Neural cell (in vitro differentiated cells): ENCODE measurements at regions not wholly inside any gene's neighbourhood (a gene's known extent, or its start where the extent isn't known, plus 50 kb on each side); places are given as distances from the start of the nearest gene placed in this dataset.

Experiments used
- H2AFZ ChIP-seq: fragments of 200-600, 300-800 bp; sonication (generic), shearing (Covaris generic); 2 replicates; pipeline ENCODE4 v1.6.0; 2014; ENCODE audit warnings: low read depth, mild to moderate bottlenecking, antibody characterized with exemption, low read length, moderate library complexity
- H3F3A ChIP-seq: fragments of 200-600 bp; shearing (Covaris generic); 2 replicates; pipeline ENCODE4 v1.6.1; 2016; ENCODE audit warnings: mild to moderate bottlenecking, moderate library complexity, mixed read lengths, antibody characterized with exemption, low read length; ENCODE audit not compliant: insufficient read depth, poor library complexity, severe bottlenecking
- H3K27ac ChIP-seq: fragments of 200-600, 300-800 bp; sonication (generic), shearing (Covaris generic); 2 replicates; pipeline ENCODE4 v1.5.1; 2014; ENCODE audit warnings: mild to moderate bottlenecking, low read length, moderate library complexity
- H3K27me3 ChIP-seq: fragments of 300-800, 200-600 bp; sonication (generic), shearing (Covaris generic); 2 replicates; pipeline ENCODE4 v1.6.0; 2014; ENCODE audit warnings: mild to moderate bottlenecking, low read depth, low read length, moderate library complexity; ENCODE audit not compliant: insufficient read depth
- H3K36me3 ChIP-seq: fragments of 300-800, 200-600 bp; sonication (generic), shearing (Covaris generic); 2 replicates; pipeline ENCODE4 v1.5.1; 2014; ENCODE audit warnings: mild to moderate bottlenecking, antibody characterized with exemption, low read length, moderate library complexity; ENCODE audit not compliant: insufficient read depth
- H3K4me2 ChIP-seq: fragments of 300-800, 200-600 bp; sonication (generic), shearing (Covaris generic); 2 replicates; pipeline ENCODE4 v1.6.0; 2014; ENCODE audit warnings: mild to moderate bottlenecking, low read length
- H3K4me3 ChIP-seq: fragments of 300-800, 200-600 bp; sonication (generic), shearing (Covaris generic); 2 replicates; pipeline ENCODE4 v1.5.1; 2014; ENCODE audit warnings: mild to moderate bottlenecking, low read length, moderate library complexity
- H3K79me2 ChIP-seq: fragments of 200-600 bp; shearing (Covaris generic); replicated peaks from 2 replicates; pipeline ENCODE4 v1.6.0; 2014; ENCODE audit warnings: mild to moderate bottlenecking, low read length, moderate library complexity; ENCODE audit not compliant: insufficient read depth
- H3K9ac ChIP-seq: fragments of 300-800, 200-600 bp; sonication (generic), shearing (Covaris generic); 2 replicates; pipeline ENCODE4 v1.6.1; 2016; ENCODE audit warnings: mild to moderate bottlenecking, low read length, mixed read lengths
- H3K9me2 ChIP-seq: fragments of 200-600 bp; shearing (Covaris generic); 2 replicates; pipeline ENCODE4 v1.6.1; 2016; ENCODE audit warnings: mild to moderate bottlenecking, low read length, mixed read lengths; ENCODE audit not compliant: insufficient read depth
- H3K9me3 ChIP-seq: fragments of 200-600, 300-800 bp; sonication (generic), shearing (Covaris generic); 2 replicates; pipeline ENCODE4 v1.6.1; 2016; ENCODE audit warnings: mild to moderate bottlenecking, mixed run types, low read length, moderate library complexity, mixed read lengths
- H4K20me1 ChIP-seq: fragments of 200-600 bp; shearing (Covaris generic); 2 replicates; pipeline ENCODE4 v1.6.1; 2016; ENCODE audit warnings: mild to moderate bottlenecking, mixed run types; ENCODE audit not compliant: insufficient read depth
- EP300 ChIP-seq: fragments of 450-650 bp; conservative IDR thresholded peaks from 2 replicates; pipeline ENCODE4 v1.6.1; 2014; ENCODE audit warnings: antibody characterized with exemption, mild to moderate bottlenecking, moderate library complexity; ENCODE audit not compliant: poor library complexity, severe bottlenecking
- EZH2 ChIP-seq: fragments of 200-600, 300-800 bp; shearing (Covaris generic), sonication (generic); IDR thresholded peaks from 2 replicates; pipeline ENCODE4 v1.6.1; 2014; ENCODE audit warnings: antibody characterized with exemption, low read length, borderline replicate concordance, mild to moderate bottlenecking; ENCODE audit not compliant: insufficient read depth, poor library complexity, severe bottlenecking
- MXI1 ChIP-seq: fragments of 450-650 bp; conservative IDR thresholded peaks from 2 replicates; pipeline ENCODE4 v1.6.1; 2014; ENCODE audit warnings: antibody characterized with exemption, mild to moderate bottlenecking; ENCODE audit not compliant: poor library complexity, severe bottlenecking
- POLR2AphosphoS5 ChIP-seq: IDR thresholded peaks from 2 replicates; pipeline ENCODE4 v1.6.1; 2012
- RAD21 ChIP-seq: fragments of 450-650 bp; conservative IDR thresholded peaks from 2 replicates; pipeline ENCODE4 v1.6.1; 2014; ENCODE audit warnings: antibody characterized with exemption, mild to moderate bottlenecking, moderate library complexity
- SMC3 ChIP-seq: fragments of 450-650 bp; conservative IDR thresholded peaks from 2 replicates; pipeline ENCODE4 v1.6.1; 2014; ENCODE audit warnings: antibody characterized with exemption, mild to moderate bottlenecking, moderate library complexity; ENCODE audit not compliant: poor library complexity
- TAF1 ChIP-seq: IDR thresholded peaks from 2 replicates; pipeline ENCODE4 v1.6.1; 2012; ENCODE audit warnings: low read depth
- TF ChIP-seq, protein P1 (sequence below): IDR thresholded peaks from 2 replicates; pipeline ENCODE4 v1.6.1; 2012; ENCODE audit warnings: borderline replicate concordance
- TF ChIP-seq, protein P2 (sequence below): fragments of 450-650 bp; IDR thresholded peaks from 2 replicates; pipeline ENCODE4 v1.5.1; 2014; ENCODE audit warnings: antibody characterized with exemption, mild to moderate bottlenecking, moderate library complexity; ENCODE audit not compliant: poor library complexity, severe bottlenecking

DNA sequence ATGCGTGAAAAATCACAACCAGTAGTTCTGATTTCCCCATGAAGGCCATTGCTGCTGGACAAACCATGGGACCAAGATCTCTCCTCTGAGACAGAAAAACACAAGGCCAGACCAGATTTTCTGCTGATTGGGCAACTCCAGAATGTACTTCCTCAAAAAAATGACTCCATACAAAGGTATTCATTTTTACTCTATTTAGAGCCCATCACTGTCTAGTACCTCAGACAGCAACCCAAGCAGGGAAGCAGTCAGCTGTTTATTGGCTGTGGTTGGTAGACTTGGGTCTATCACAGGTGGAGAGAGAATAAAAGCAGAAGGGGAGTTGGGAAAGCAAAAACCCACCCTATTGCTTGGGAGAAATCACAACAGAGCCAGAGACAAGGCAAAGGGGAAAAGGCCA, 219.9 kb downstream of the PIK3C3 start:
- H2AFZ ChIP-seq: no peak overlapping the region
- H3K36me3 ChIP-seq: no peaks in the 10 kb centered on the region
- no peaks in the 10 kb centered on the region for H3K9me2 ChIP-seq
- no peaks in the 10 kb centered on the region for H3F3A ChIP-seq
- H3K4me3 ChIP-seq: no peak overlapping the region
- TF ChIP-seq MXI1 (no peak), EZH2 (no peak)
- TF ChIP-seq, protein P1, sequence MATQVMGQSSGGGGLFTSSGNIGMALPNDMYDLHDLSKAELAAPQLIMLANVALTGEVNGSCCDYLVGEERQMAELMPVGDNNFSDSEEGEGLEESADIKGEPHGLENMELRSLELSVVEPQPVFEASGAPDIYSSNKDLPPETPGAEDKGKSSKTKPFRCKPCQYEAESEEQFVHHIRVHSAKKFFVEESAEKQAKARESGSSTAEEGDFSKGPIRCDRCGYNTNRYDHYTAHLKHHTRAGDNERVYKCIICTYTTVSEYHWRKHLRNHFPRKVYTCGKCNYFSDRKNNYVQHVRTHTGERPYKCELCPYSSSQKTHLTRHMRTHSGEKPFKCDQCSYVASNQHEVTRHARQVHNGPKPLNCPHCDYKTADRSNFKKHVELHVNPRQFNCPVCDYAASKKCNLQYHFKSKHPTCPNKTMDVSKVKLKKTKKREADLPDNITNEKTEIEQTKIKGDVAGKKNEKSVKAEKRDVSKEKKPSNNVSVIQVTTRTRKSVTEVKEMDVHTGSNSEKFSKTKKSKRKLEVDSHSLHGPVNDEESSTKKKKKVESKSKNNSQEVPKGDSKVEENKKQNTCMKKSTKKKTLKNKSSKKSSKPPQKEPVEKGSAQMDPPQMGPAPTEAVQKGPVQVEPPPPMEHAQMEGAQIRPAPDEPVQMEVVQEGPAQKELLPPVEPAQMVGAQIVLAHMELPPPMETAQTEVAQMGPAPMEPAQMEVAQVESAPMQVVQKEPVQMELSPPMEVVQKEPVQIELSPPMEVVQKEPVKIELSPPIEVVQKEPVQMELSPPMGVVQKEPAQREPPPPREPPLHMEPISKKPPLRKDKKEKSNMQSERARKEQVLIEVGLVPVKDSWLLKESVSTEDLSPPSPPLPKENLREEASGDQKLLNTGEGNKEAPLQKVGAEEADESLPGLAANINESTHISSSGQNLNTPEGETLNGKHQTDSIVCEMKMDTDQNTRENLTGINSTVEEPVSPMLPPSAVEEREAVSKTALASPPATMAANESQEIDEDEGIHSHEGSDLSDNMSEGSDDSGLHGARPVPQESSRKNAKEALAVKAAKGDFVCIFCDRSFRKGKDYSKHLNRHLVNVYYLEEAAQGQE: peak; percentile 29
- H4K20me1 ChIP-seq: no peaks in the 10 kb centered on the region
- H3K4me2 ChIP-seq: no peak overlapping the region
- H3K79me2 ChIP-seq: no peaks in the 10 kb centered on the region
- no peaks in the 10 kb centered on the region for H3K9me3 ChIP-seq
- no peak overlapping the region for H3K27ac ChIP-seq
- no peak overlapping the region for H3K9ac ChIP-seq
- no peaks in the 10 kb centered on the region for H3K27me3 ChIP-seq

DNA sequence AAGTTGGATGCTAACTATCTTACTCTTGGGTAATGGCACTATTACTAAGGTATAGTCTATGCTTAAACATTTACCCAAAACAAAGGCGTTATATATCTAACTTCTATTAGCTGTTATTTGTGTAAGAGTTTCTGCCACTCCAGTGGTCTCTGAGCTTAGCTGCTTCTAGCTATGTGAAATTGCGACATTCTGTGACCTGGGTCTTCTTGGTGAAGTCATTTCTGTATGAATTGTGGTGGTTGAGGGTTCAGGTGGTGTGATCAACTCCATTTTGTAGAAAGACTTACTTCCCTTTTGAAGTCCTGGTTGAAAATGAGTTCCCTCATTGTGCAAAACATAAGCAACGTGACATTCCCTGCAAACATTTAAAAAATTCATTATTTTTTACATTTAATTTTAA, 221.6 kb downstream of the PIK3C3 start:
- H3K27ac ChIP-seq: no peak overlapping the region
- TF ChIP-seq RAD21: no peak
- no peak for TF ChIP-seq MXI1
- TF ChIP-seq, protein P2, sequence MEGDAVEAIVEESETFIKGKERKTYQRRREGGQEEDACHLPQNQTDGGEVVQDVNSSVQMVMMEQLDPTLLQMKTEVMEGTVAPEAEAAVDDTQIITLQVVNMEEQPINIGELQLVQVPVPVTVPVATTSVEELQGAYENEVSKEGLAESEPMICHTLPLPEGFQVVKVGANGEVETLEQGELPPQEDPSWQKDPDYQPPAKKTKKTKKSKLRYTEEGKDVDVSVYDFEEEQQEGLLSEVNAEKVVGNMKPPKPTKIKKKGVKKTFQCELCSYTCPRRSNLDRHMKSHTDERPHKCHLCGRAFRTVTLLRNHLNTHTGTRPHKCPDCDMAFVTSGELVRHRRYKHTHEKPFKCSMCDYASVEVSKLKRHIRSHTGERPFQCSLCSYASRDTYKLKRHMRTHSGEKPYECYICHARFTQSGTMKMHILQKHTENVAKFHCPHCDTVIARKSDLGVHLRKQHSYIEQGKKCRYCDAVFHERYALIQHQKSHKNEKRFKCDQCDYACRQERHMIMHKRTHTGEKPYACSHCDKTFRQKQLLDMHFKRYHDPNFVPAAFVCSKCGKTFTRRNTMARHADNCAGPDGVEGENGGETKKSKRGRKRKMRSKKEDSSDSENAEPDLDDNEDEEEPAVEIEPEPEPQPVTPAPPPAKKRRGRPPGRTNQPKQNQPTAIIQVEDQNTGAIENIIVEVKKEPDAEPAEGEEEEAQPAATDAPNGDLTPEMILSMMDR: no peak
- no peak for TF ChIP-seq EP300
- TF ChIP-seq, protein P1: no peak
- TF ChIP-seq SMC3: no peak
- TF ChIP-seq POLR2AphosphoS5: no peak
- TF ChIP-seq TAF1: no peak
- no peak for TF ChIP-seq EZH2
- no peaks in the 10 kb centered on the region for H3K36me3 ChIP-seq
- H2AFZ ChIP-seq: no peak overlapping the region
- H3K4me3 ChIP-seq: no peak overlapping the region
- no peaks in the 10 kb centered on the region for H3K9me3 ChIP-seq
- no peak overlapping the region for H3K4me2 ChIP-seq
- H3K9ac ChIP-seq: no peak overlapping the region
- no peaks in the 10 kb centered on the region for H3K9me2 ChIP-seq
- H3K79me2 ChIP-seq: no peaks in the 10 kb centered on the region
- H4K20me1 ChIP-seq: no peaks in the 10 kb centered on the region
- no peaks in the 10 kb centered on the region for H3K27me3 ChIP-seq
- no peaks in the 10 kb centered on the region for H3F3A ChIP-seq
